PC-9 (cell line): ENCODE measurements at regions not wholly inside any gene's neighbourhood (a gene's known extent, or its start where the extent isn't known, plus 50 kb on each side); places are given as distances from the start of the nearest gene placed in this dataset.

Experiments
- BruUV-seq: library from RNA; stranded (reverse); fragments of 400-500 nt; replicated peaks from 2 replicates; lab custom pipeline; 2021; lab: Mats Ljungman, UMichigan
- CTCF ChIA-PET: fragments of 300-600 bp; sonication (Branson Sonifier 250); formaldehyde crosslinking; loops from one replicate; lab custom pipeline; 2022; ENCODE audit warnings: antibody characterized with exemption; lab: Charles Lee
- POLR2A ChIA-PET: fragments of 300-600 bp; sonication (Branson Sonifier 250); formaldehyde crosslinking; loops from one replicate; lab custom pipeline; 2022; ENCODE audit warnings: antibody characterized with exemption; ENCODE audit not compliant: unreplicated experiment; lab: Charles Lee
- DNase-seq, 2 experiments: peaks; one replicate each; pipeline versions ENCODE4 v3.0.0 to v3.0.0-alpha.2; 2015 to 2022; ENCODE audit warnings: mixed read lengths in 1 of 2
- H2AFZ ChIP-seq: fragments of 200-600 bp; sonication (generic); 2 replicates; pipeline ENCODE4 v1.8.1; 2017; ENCODE audit warnings: antibody characterized with exemption
- H3F3A ChIP-seq: fragments of 200-600 bp; sonication (generic); 2 replicates; pipeline ENCODE4 v1.8.1; 2017; ENCODE audit warnings: antibody characterized with exemption, mild to moderate bottlenecking, low read depth; ENCODE audit not compliant: insufficient read depth
- H3K27ac ChIP-seq: fragments of 200-600 bp; sonication (generic); 2 replicates; pipeline ENCODE4 v1.6.1; 2016; ENCODE audit warnings: mixed run types
- H3K27me3 ChIP-seq: fragments of 200-600 bp; sonication (generic); 2 replicates; pipeline ENCODE4 v1.6.1; 2016; ENCODE audit warnings: low read depth, mixed run types; ENCODE audit not compliant: insufficient read depth
- H3K36me3 ChIP-seq: fragments of 200-600 bp; sonication (generic); 2 replicates; pipeline ENCODE4 v1.6.1; 2016; ENCODE audit warnings: low read depth, mixed run types
- H3K4me1 ChIP-seq: fragments of 200-600 bp; sonication (generic); replicated peaks from 2 replicates; pipeline ENCODE4 v1.6.1; 2016; ENCODE audit warnings: mixed run types; ENCODE audit not compliant: insufficient read depth
- H3K4me2 ChIP-seq: fragments of 200-600 bp; sonication (generic); 2 replicates; pipeline ENCODE4 v1.6.1; 2017; ENCODE audit warnings: mixed run types
- H3K4me3 ChIP-seq: fragments of 200-600 bp; sonication (generic); 2 replicates; pipeline ENCODE4 v1.6.1; 2016; ENCODE audit warnings: mixed run types
- H3K79me2 ChIP-seq: fragments of 200-600 bp; sonication (generic); 2 replicates; pipeline ENCODE4 v1.6.1; 2017; ENCODE audit warnings: low read depth, mixed run types
- H3K9me2 ChIP-seq: fragments of 200-600 bp; sonication (generic); 2 replicates; pipeline ENCODE4 v1.8.1; 2017; ENCODE audit warnings: mild to moderate bottlenecking; ENCODE audit not compliant: insufficient read depth
- H3K9me3 ChIP-seq: fragments of 200-600 bp; sonication (generic); 2 replicates; pipeline ENCODE4 v1.8.1; 2016; ENCODE audit warnings: low read depth; ENCODE audit not compliant: insufficient read depth
- H4K20me1 ChIP-seq: fragments of 200-600 bp; sonication (generic); 2 replicates; pipeline ENCODE4 v1.8.1; 2017; ENCODE audit not compliant: insufficient read depth
- EZH2 ChIP-seq: fragments of 200-600 bp; sonication (generic); IDR thresholded peaks from 2 replicates; pipeline ENCODE4 v1.8.0; 2017; ENCODE audit warnings: antibody characterized with exemption, low read depth
- intact Hi-C: fragments of 100-400 bp; cut with micrococcal nuclease; formaldehyde crosslinking; loops from one replicate; pipeline ENCODE4 v1.10.0; 2022; ENCODE audit not compliant: unreplicated experiment
- TF ChIP-seq, protein P1 (sequence below): fragments of 200-600 bp; sonication (generic); conservative IDR thresholded peaks from 2 replicates; pipeline ENCODE4 v1.6.1; 2017; ENCODE audit warnings: mixed run types, antibody characterized with exemption, mild to moderate bottlenecking, moderate library complexity

DNA sequence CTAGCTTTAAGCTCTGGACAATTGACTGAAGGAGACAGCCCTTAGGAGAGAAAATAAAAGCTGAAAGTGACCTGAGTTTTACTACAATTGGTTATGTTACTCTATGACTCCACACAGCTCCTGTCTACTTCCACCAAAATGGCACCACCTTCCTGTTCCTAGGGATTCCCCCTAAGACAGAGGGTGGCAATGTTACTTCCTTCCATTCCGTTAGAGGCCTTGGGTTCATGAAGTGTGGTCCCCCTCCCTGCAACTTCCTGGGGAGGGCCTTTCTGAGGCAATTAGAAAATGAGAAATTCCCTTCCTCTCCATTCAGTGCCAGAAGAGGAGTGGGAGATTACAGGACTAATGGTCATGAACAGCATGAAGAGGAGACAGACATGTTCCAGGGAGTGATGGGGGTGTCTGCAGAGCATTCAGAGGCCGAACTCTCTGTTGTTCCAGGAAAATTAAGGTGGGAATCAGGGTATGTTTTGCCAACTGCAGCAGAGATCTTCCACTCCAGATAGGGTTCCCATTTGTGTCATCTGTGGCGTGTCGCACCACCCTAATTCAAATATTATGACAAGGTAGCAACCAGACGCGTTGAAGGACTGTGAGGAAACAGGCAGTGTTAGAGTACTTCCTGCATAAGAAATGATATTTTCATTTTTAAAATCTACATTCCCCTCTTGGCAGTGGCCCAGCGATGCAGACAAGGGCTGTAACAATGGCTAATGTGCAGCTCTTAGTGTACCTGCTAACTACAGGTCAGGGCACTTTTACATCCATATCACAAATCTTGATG lies 53.1 kb upstream of the TRIM67 start:
- Histone ChIP-seq H3K27ac (no peak overlapping the region), H3K79me2 (no peaks in the 10 kb centered on the region), H3K4me1 (no peaks in the 10 kb centered on the region), H3K9me2 (no peaks in the 10 kb centered on the region), H3K36me3 (no peaks in the 10 kb centered on the region), H2AFZ (no peak overlapping the region), H3F3A (no peaks in the 10 kb centered on the region), H3K27me3 (peaks cover 55% of the 10 kb centered on the region), H4K20me1 (no peaks in the 10 kb centered on the region), H3K4me3 (no peak overlapping the region), H3K4me2 (no peak overlapping the region), H3K9me3 (no peaks in the 10 kb centered on the region)
- no peak for TF ChIP-seq EZH2
- TF ChIP-seq, protein P1, sequence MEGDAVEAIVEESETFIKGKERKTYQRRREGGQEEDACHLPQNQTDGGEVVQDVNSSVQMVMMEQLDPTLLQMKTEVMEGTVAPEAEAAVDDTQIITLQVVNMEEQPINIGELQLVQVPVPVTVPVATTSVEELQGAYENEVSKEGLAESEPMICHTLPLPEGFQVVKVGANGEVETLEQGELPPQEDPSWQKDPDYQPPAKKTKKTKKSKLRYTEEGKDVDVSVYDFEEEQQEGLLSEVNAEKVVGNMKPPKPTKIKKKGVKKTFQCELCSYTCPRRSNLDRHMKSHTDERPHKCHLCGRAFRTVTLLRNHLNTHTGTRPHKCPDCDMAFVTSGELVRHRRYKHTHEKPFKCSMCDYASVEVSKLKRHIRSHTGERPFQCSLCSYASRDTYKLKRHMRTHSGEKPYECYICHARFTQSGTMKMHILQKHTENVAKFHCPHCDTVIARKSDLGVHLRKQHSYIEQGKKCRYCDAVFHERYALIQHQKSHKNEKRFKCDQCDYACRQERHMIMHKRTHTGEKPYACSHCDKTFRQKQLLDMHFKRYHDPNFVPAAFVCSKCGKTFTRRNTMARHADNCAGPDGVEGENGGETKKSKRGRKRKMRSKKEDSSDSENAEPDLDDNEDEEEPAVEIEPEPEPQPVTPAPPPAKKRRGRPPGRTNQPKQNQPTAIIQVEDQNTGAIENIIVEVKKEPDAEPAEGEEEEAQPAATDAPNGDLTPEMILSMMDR, result no peak
- intact Hi-C loops, result no loop called here
- CTCF ChIA-PET, result no interaction called here
- no TSS peak for BruUV-seq
- POLR2A ChIA-PET, result no interaction called here
- DNase-seq, result no peak

DNA sequence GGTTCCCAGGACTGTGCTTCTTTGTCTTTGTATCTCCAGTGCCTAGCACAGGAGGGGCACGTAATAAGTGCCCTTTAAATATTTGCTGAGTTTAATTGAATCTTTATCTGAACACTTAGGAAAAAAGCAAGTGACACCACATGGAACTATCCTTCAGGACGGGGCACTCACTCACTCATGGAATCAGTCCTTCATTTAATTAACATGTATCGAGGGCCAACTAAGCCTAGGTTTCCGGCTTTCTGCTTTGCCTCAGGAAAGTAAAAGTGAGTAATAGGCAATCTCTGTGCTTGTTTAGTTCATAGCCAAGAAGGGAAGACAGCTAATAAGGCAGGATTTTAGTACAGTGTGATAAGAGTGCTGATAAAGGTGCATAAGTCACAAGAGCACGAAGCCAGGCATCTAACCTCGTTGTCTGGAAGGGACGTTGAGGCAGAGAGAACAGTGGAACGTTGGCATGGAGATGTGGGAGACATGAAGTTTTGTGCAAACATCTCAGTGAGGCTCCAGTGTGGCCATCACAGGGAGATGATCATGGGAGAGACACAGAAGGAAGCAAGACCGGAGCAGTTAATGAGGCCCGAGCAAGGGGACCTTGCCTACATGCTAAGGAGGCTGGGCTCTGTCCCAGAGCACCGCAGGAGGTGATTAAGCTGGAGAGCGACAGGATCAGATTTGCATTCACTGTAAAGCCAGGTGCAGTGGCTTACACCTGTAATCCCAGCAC lies 54.1 kb upstream of the TRIM67 start:
- DNase-seq, result no peak
- no peak overlapping the region for H3K27ac ChIP-seq
- no peaks in the 10 kb centered on the region for H3K9me2 ChIP-seq
- no peak for TF ChIP-seq EZH2
- TF ChIP-seq, protein P1, result no peak
- H3K4me3 ChIP-seq, result no peak overlapping the region
- H4K20me1 ChIP-seq, result no peaks in the 10 kb centered on the region; the same call in 1 of the 2 replicates
- H3K9me3 ChIP-seq, result no peaks in the 10 kb centered on the region
- H3F3A ChIP-seq, result no peaks in the 10 kb centered on the region
- no TSS peak for BruUV-seq
- peaks cover 54% of the 10 kb centered on the region for H3K27me3 ChIP-seq
- intact Hi-C loops, result no loop called here
- no peaks in the 10 kb centered on the region for H3K36me3 ChIP-seq
- no peaks in the 10 kb centered on the region for H3K79me2 ChIP-seq
- POLR2A ChIA-PET, result no interaction called here
- CTCF ChIA-PET, result no interaction called here
- no peak overlapping the region for H2AFZ ChIP-seq
- no peaks in the 10 kb centered on the region for H3K4me1 ChIP-seq
- no peak overlapping the region for H3K4me2 ChIP-seq

DNA sequence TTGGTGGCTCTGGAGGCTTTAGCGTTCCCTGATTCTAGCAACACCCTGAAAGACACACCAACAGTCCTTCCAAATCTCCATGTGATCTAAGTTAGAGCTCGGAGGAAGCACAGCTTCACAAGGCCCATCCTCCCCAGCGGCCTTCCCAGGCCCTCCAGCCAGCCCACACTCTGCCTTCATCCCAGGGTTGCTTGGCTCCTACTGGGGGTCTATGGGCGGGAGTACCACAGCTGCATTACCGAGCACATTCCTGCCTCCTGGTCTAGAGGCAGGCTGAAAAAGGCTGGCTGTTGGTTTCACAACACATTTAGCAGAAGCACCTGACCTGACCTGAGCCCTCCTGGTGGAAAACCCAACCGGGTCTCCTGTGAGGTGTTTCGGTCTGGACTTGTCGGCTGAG lies 54.7 kb upstream of the TRIM67 start:
- POLR2A ChIA-PET, result no interaction called here
- Histone ChIP-seq H3K27me3 (peaks cover 54% of the 10 kb centered on the region), H3K9me3 (no peaks in the 10 kb centered on the region), H3K4me3 (no peak overlapping the region), H3F3A (no peaks in the 10 kb centered on the region), H3K27ac (no peak overlapping the region), H3K79me2 (no peaks in the 10 kb centered on the region), H2AFZ (no peak overlapping the region), H3K4me2 (no peak overlapping the region), H4K20me1 (no peaks in the 10 kb centered on the region; the same call in 1 of the 2 replicates), H3K4me1 (no peaks in the 10 kb centered on the region), H3K36me3 (no peaks in the 10 kb centered on the region), H3K9me2 (no peaks in the 10 kb centered on the region)
- intact Hi-C loops, result no loop called here
- no peak for TF ChIP-seq EZH2
- TF ChIP-seq, protein P1, result no peak
- DNase-seq, result no peak
- no TSS peak for BruUV-seq
- CTCF ChIA-PET, result no interaction called here
